ENCODE measurements at regions not wholly inside any gene's neighbourhood (a gene's known extent, or its start where the extent isn't known, plus 50 kb on each side); places are given as distances from the start of the nearest gene placed in this dataset.

DNA sequence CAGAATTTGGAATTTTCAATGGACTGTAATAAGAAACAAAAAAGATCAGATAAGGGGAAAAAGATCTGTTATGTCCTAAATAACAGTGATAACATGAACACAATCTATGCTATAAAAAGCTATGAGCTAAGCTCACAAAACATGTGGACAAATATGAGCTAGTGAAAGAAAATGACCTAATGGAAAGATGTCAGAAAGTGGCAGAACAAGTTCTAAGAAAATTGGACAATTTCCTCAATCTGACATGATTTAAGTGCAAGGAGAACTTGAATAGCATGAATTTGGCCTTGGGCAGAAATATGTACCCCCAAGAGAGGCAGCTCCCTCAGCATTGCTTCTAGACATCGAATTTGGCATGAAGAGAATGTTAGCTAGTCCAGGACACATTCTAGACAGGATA lies 212.0 kb upstream of the PGR start:
- Histone ChIP-seq H3K4me3 (ENCODE audit: low read length) (no peak overlapping the region), H3K79me2 (ENCODE audit: low read length) (no peaks in the 10 kb centered on the region), H3K9ac (ENCODE audit: low read length) (no peak overlapping the region), H3K9me3 (ENCODE audit: insufficient read depth, low read length) (no peaks in the 10 kb centered on the region), H3K36me3 (replicated peaks; ENCODE audit: low read depth, low read length) (no peaks in the 10 kb centered on the region), H4K20me1 (ENCODE audit: insufficient read depth, low read length) (no peaks in the 10 kb centered on the region), H3K27ac (ENCODE audit: low read length) (no peak overlapping the region), H2AFZ (ENCODE audit: low read depth, low read length) (no peak overlapping the region), H3K4me2 (ENCODE audit: low read length) (no peak overlapping the region), H3K4me1 (ENCODE audit: low read length) (no peaks in the 10 kb centered on the region), H3K27me3 (ENCODE audit: low read depth, low read length) (no peaks in the 10 kb centered on the region)
- no peak for TF ChIP-seq CTCF (IDR thresholded peaks at IDR 0.05; ENCODE audit: low read depth, low read length)

- no peaks in the 10 kb centered on the region for H3K4me1 ChIP-seq (ENCODE audit: low read length)
- H3K9ac ChIP-seq (ENCODE audit: low read length) = no peak overlapping the region
- no peaks in the 10 kb centered on the region for H3K79me2 ChIP-seq (ENCODE audit: low read length)
- H3K36me3 ChIP-seq (replicated peaks; ENCODE audit: low read depth, low read length) = no peaks in the 10 kb centered on the region
- H3K4me2 ChIP-seq (ENCODE audit: low read length) = no peak overlapping the region
- H4K20me1 ChIP-seq (ENCODE audit: insufficient read depth, low read length) = no peaks in the 10 kb centered on the region
- TF ChIP-seq EZH2phosphoT487 (IDR thresholded peaks at IDR 0.05; ENCODE audit: low read depth) (no peak), CTCF (IDR thresholded peaks at IDR 0.05; ENCODE audit: low read depth, low read length) (no peak)
- no peak overlapping the region for H3K4me3 ChIP-seq (ENCODE audit: low read length)
- no peak overlapping the region for H3K27ac ChIP-seq (ENCODE audit: low read length)
- no peak overlapping the region for H2AFZ ChIP-seq (ENCODE audit: low read depth, low read length)
- H3K27me3 ChIP-seq (ENCODE audit: low read depth, low read length) = no peaks in the 10 kb centered on the region
- H3K9me3 ChIP-seq (ENCODE audit: insufficient read depth, low read length) = no peaks in the 10 kb centered on the region
Measured at GRCh38 chr11:101336858-101337257, 207.2 kb upstream of the PGR start.

- Histone ChIP-seq H3K4me2 (ENCODE audit: low read length) (no peak overlapping the region), H2AFZ (ENCODE audit: low read depth, low read length) (no peak overlapping the region), H3K4me1 (ENCODE audit: low read length) (no peaks in the 10 kb centered on the region), H3K79me2 (ENCODE audit: low read length) (no peaks in the 10 kb centered on the region), H3K4me3 (ENCODE audit: low read length) (no peak overlapping the region), H3K9ac (ENCODE audit: low read length) (no peak overlapping the region), H3K36me3 (replicated peaks; ENCODE audit: low read depth, low read length) (no peaks in the 10 kb centered on the region), H3K27me3 (ENCODE audit: low read depth, low read length) (no peaks in the 10 kb centered on the region), H3K9me3 (ENCODE audit: insufficient read depth, low read length) (no peaks in the 10 kb centered on the region), H3K27ac (ENCODE audit: low read length) (no peak overlapping the region), H4K20me1 (ENCODE audit: insufficient read depth, low read length) (no peaks in the 10 kb centered on the region)
- no peak for TF ChIP-seq CTCF (IDR thresholded peaks at IDR 0.05; ENCODE audit: low read depth, low read length)
Measured at GRCh38 chr11:101336155-101336554, 206.5 kb upstream of the PGR start.

DNA sequence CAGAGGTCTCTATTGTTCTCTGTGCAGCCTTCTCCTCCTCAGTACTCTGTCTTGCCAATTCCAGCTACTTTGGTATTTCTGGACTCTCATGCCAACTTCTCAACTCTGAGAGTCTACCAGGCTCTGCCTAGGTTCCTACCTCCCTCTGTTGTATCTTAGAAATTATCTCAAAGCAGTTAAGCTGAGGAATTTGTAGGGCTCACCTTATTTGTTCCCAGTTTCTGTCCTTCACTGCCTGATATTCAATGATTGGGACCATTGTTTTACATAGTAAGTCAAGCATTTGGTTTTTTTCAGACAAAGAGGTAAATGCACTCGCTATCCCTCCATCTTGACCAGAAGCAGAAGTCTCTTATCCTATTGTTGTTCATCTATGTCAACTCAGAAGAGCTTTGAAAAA lies 205.0 kb upstream of the PGR start:
- Histone ChIP-seq H3K9me3 (ENCODE audit: insufficient read depth, low read length) (no peaks in the 10 kb centered on the region), H3K27me3 (ENCODE audit: low read depth, low read length) (no peaks in the 10 kb centered on the region), H3K27ac (ENCODE audit: low read length) (no peak overlapping the region), H3K9ac (ENCODE audit: low read length) (no peak overlapping the region), H2AFZ (ENCODE audit: low read depth, low read length) (no peak overlapping the region), H3K4me2 (ENCODE audit: low read length) (no peak overlapping the region), H4K20me1 (ENCODE audit: insufficient read depth, low read length) (no peaks in the 10 kb centered on the region), H3K36me3 (replicated peaks; ENCODE audit: low read depth, low read length) (no peaks in the 10 kb centered on the region), H3K79me2 (ENCODE audit: low read length) (no peaks in the 10 kb centered on the region), H3K4me1 (ENCODE audit: low read length) (no peaks in the 10 kb centered on the region), H3K4me3 (ENCODE audit: low read length) (no peak overlapping the region)
- TF ChIP-seq EZH2phosphoT487 (IDR thresholded peaks at IDR 0.05; ENCODE audit: low read depth) (no peak), CTCF (IDR thresholded peaks at IDR 0.05; ENCODE audit: low read depth, low read length) (no peak)
